ENCODE measurements at regions not wholly inside any gene's neighbourhood (a gene's known extent, or its start where the extent isn't known, plus 50 kb on each side); places are given as distances from the start of the nearest gene placed in this dataset.

- Histone ChIP-seq H3K79me2 (replicated peaks; ENCODE audit: insufficient read depth) (no peaks in the 10 kb centered on the region), H3K4me1 (ENCODE audit: insufficient read depth) (peaks cover 11% of the 10 kb centered on the region), H4K20me1 (replicated peaks; ENCODE audit: insufficient read depth) (no peaks in the 10 kb centered on the region), H3K9me2 (ENCODE audit: insufficient read depth) (no peaks in the 10 kb centered on the region), H3K36me3 (ENCODE audit: insufficient read depth) (no peaks in the 10 kb centered on the region), H3F3A (replicated peaks; ENCODE audit: low read depth) (no peaks in the 10 kb centered on the region), H3K27me3 (ENCODE audit: insufficient read depth) (no peaks in the 10 kb centered on the region), H3K4me2 (no peak overlapping the region), H3K27ac (ENCODE audit: low read depth) (no peak overlapping the region), H3K4me3 (no peak overlapping the region), H2AFZ (no peak overlapping the region)
- Mint-ChIP-seq H3K27ac (no peak overlapping the region), H3K36me3 (ENCODE audit: low read depth) (no peaks in the 10 kb centered on the region), H3K4me1 (peaks cover 7% of the 10 kb centered on the region; the same call in 2 of the 3 replicates), H3K27me3 (ENCODE audit: insufficient read depth, low read depth, poor library complexity) (peaks cover 11% of the 10 kb centered on the region), H3K4me3 (no peak overlapping the region), H3K9me3 (no peaks in the 10 kb centered on the region)
- DNase-seq (ENCODE audit: low spot score) (no peak), ATAC-seq (no peak)
- TF ChIP-seq, protein P1, sequence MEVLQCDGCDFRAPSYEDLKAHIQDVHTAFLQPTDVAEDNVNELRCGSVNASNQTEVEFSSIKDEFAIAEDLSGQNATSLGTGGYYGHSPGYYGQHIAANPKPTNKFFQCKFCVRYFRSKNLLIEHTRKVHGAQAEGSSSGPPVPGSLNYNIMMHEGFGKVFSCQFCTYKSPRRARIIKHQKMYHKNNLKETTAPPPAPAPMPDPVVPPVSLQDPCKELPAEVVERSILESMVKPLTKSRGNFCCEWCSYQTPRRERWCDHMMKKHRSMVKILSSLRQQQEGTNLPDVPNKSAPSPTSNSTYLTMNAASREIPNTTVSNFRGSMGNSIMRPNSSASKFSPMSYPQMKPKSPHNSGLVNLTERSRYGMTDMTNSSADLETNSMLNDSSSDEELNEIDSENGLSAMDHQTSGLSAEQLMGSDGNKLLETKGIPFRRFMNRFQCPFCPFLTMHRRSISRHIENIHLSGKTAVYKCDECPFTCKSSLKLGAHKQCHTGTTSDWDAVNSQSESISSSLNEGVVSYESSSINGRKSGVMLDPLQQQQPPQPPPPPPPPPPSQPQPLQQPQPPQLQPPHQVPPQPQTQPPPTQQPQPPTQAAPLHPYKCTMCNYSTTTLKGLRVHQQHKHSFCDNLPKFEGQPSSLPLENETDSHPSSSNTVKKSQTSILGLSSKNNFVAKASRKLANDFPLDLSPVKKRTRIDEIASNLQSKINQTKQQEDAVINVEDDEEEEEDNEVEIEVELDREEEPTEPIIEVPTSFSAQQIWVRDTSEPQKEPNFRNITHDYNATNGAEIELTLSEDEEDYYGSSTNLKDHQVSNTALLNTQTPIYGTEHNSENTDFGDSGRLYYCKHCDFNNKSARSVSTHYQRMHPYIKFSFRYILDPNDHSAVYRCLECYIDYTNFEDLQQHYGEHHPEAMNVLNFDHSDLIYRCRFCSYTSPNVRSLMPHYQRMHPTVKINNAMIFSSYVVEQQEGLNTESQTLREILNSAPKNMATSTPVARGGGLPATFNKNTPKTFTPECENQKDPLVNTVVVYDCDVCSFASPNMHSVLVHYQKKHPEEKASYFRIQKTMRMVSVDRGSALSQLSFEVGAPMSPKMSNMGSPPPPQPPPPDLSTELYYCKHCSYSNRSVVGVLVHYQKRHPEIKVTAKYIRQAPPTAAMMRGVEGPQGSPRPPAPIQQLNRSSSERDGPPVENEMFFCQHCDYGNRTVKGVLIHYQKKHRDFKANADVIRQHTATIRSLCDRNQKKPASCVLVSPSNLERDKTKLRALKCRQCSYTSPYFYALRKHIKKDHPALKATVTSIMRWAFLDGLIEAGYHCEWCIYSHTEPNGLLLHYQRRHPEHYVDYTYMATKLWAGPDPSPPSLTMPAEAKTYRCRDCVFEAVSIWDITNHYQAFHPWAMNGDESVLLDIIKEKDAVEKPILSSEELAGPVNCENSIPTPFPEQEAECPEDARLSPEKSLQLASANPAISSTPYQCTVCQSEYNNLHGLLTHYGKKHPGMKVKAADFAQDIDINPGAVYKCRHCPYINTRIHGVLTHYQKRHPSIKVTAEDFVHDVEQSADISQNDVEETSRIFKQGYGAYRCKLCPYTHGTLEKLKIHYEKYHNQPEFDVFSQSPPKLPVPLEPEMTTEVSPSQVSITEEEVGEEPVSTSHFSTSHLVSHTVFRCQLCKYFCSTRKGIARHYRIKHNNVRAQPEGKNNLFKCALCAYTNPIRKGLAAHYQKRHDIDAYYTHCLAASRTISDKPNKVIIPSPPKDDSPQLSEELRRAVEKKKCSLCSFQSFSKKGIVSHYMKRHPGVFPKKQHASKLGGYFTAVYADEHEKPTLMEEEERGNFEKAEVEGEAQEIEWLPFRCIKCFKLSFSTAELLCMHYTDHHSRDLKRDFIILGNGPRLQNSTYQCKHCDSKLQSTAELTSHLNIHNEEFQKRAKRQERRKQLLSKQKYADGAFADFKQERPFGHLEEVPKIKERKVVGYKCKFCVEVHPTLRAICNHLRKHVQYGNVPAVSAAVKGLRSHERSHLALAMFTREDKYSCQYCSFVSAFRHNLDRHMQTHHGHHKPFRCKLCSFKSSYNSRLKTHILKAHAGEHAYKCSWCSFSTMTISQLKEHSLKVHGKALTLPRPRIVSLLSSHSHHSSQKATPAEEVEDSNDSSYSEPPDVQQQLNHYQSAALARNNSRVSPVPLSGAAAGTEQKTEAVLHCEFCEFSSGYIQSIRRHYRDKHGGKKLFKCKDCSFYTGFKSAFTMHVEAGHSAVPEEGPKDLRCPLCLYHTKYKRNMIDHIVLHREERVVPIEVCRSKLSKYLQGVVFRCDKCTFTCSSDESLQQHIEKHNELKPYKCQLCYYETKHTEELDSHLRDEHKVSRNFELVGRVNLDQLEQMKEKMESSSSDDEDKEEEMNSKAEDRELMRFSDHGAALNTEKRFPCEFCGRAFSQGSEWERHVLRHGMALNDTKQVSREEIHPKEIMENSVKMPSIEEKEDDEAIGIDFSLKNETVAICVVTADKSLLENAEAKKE (CRISPR knock-in tag; IDR thresholded peaks at IDR 0.05) = no peak
These were observed 77.5 kb upstream of the PAPOLG start for GRCh38 chr2:60678551-60678950.

DNA sequence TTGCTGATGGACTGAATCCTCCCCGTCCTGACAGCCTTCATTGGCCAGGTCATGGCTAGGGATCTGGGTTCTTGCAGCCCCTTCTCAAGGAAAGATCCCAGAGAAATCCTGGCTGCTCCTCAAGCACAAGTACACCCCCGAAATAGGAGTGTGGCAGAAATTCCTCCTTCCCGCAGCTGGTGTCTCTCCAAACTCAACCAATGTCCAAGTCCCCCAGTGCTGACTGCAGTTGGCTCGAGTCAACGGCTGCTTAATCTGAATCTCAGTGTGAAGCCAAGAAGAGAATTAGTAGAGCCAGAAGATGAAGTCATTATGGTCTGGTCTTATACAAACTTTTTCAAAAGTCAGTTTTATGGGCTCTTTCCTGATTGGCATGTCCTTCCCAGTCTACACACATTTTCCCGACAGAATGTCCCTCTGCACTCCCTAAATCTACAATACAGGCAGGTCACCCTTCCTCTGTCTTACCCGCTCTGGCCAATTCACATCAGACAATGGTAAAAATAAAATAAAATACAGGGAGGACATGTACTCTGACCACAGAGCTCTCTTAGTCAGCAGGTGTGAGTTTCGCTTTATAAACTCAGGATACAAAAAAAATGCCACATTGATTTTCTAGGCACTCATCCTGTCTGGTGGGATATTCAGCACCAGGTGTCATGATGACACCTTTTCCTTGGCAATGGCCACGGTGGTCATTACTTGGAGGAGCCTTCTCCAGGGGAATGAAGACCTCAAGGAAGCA is 76.9 kb upstream of the PAPOLG start:
- no peaks in the 10 kb centered on the region for H3K9me2 ChIP-seq (ENCODE audit: insufficient read depth)
- H3K36me3 Mint-ChIP-seq (ENCODE audit: low read depth) = no peaks in the 10 kb centered on the region
- H3K27ac Mint-ChIP-seq = no peak overlapping the region
- no peaks in the 10 kb centered on the region for H3K79me2 ChIP-seq (replicated peaks; ENCODE audit: insufficient read depth)
- TF ChIP-seq EZH2phosphoT487 (IDR thresholded peaks at IDR 0.05; ENCODE audit: unreplicated experiment) (no peak), CREB1 (CRISPR knock-in tag; IDR thresholded peaks at IDR 0.05; ENCODE audit: low read depth) (no peak), EZH2 (IDR thresholded peaks at IDR 0.05; ENCODE audit: low read depth, unreplicated experiment) (no peak), CTCF (conservative IDR thresholded peaks at IDR 0.05; ENCODE audit: low read depth in 2 of 2) (no peak)
- TF ChIP-seq, protein P2, sequence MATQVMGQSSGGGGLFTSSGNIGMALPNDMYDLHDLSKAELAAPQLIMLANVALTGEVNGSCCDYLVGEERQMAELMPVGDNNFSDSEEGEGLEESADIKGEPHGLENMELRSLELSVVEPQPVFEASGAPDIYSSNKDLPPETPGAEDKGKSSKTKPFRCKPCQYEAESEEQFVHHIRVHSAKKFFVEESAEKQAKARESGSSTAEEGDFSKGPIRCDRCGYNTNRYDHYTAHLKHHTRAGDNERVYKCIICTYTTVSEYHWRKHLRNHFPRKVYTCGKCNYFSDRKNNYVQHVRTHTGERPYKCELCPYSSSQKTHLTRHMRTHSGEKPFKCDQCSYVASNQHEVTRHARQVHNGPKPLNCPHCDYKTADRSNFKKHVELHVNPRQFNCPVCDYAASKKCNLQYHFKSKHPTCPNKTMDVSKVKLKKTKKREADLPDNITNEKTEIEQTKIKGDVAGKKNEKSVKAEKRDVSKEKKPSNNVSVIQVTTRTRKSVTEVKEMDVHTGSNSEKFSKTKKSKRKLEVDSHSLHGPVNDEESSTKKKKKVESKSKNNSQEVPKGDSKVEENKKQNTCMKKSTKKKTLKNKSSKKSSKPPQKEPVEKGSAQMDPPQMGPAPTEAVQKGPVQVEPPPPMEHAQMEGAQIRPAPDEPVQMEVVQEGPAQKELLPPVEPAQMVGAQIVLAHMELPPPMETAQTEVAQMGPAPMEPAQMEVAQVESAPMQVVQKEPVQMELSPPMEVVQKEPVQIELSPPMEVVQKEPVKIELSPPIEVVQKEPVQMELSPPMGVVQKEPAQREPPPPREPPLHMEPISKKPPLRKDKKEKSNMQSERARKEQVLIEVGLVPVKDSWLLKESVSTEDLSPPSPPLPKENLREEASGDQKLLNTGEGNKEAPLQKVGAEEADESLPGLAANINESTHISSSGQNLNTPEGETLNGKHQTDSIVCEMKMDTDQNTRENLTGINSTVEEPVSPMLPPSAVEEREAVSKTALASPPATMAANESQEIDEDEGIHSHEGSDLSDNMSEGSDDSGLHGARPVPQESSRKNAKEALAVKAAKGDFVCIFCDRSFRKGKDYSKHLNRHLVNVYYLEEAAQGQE (IDR thresholded peaks at IDR 0.05; ENCODE audit: unreplicated experiment) = no peak
- H2AFZ ChIP-seq = no peak overlapping the region
- H3K4me2 ChIP-seq = no peak overlapping the region
- DNase-seq (ENCODE audit: low spot score) (no peak), ATAC-seq (no peak)
- no peak overlapping the region for H3K27ac ChIP-seq (ENCODE audit: low read depth)
- H3K4me3 ChIP-seq = no peak overlapping the region
- no peaks in the 10 kb centered on the region for H4K20me1 ChIP-seq (replicated peaks; ENCODE audit: insufficient read depth)
- peaks cover 7% of the 10 kb centered on the region; the same call in 2 of the 3 replicates for H3K4me1 Mint-ChIP-seq
- peaks cover 11% of the 10 kb centered on the region for H3K4me1 ChIP-seq (ENCODE audit: insufficient read depth)
- peaks cover 11% of the 10 kb centered on the region for H3K27me3 Mint-ChIP-seq (ENCODE audit: insufficient read depth, low read depth, poor library complexity)
- no peaks in the 10 kb centered on the region for H3F3A ChIP-seq (replicated peaks; ENCODE audit: low read depth)
- no peaks in the 10 kb centered on the region for H3K27me3 ChIP-seq (ENCODE audit: insufficient read depth)
- no peaks in the 10 kb centered on the region for H3K9me3 Mint-ChIP-seq
- H3K4me3 Mint-ChIP-seq = no peak overlapping the region
- no peaks in the 10 kb centered on the region for H3K36me3 ChIP-seq (ENCODE audit: insufficient read depth)
